GM12878 (cell line): ENCODE measurements at regions not wholly inside any gene's neighbourhood (a gene's known extent, or its start where the extent isn't known, plus 50 kb on each side); places are given as distances from the start of the nearest gene placed in this dataset.

Source experiments
- ATAC-seq: fragments of 200-7000 bp; cut with Tn5 transposase; 3 replicates; pipeline ENCODE4 v1.9.1; 2020; ENCODE audit warnings: mild to moderate bottlenecking, moderate library complexity
- BruUV-seq: library from RNA; stranded (reverse); fragments of 400-500 nt; replicated peaks from 2 replicates; lab custom pipeline; 2021; lab: Mats Ljungman, UMichigan
- CTCF ChIA-PET: fragments of 300-600 bp; sonication (Branson Sonifier 250); formaldehyde crosslinking; extraction: SDS; loops from one replicate; lab custom pipeline; 2021; ENCODE audit warnings: inconsistent platforms; lab: Yijun Ruan, JAX
- POLR2A ChIA-PET: fragments of 350-600 bp; formaldehyde crosslinking; extraction: SDS; loops from one replicate; lab custom pipeline; 2021; ENCODE audit warnings: inconsistent platforms; lab: Charles Lee
- RAD21 ChIA-PET: fragments of 300-600 bp; sonication (Branson Sonifier 250); formaldehyde crosslinking; loops from one replicate; lab custom pipeline; 2023; ENCODE audit warnings: antibody characterized with exemption; ENCODE audit not compliant: unreplicated experiment; lab: Charles Lee
- SMC1A ChIA-PET: fragments of 300-600 bp; sonication (Branson Sonifier 250); formaldehyde crosslinking; loops from one replicate; lab custom pipeline; 2023; ENCODE audit not compliant: unreplicated experiment, uncharacterized antibody; lab: Charles Lee
- DNase-seq: peaks from one replicate; pipeline ENCODE4 v3.0.0-alpha.2; 2011; ENCODE audit warnings: low read depth, low spot score
- FAIRE-seq: peaks from 3 replicates; lab custom pipeline; 2011; peaks lifted over from hg19 to GRCh38; lab: Jason Lieb, UNC
- H2AFZ ChIP-seq: 2 replicates; pipeline ENCODE4 v1.6.0; 2011; ENCODE audit warnings: low read depth, low read length, control low read depth; ENCODE audit not compliant: control insufficient read depth
- H3K27ac ChIP-seq: 2 replicates; pipeline ENCODE4 v1.5.1; 2011; ENCODE audit warnings: control low read depth; ENCODE audit not compliant: control insufficient read depth, insufficient read depth
- H3K27me3 ChIP-seq, 2 experiments: replicated peaks in 1 of 2; 2 replicates each; pipeline versions ENCODE4 v1.6.0 to v1.6.1; 2011; ENCODE audit warnings: low read length in 1 of 2; ENCODE audit not compliant: control insufficient read depth in 2 of 2, insufficient read depth in 2 of 2
- H3K36me3 ChIP-seq, 2 experiments: 2 replicates each; pipeline ENCODE4 v1.5.1; 2011; ENCODE audit warnings: low read length in 1 of 2; ENCODE audit not compliant: control insufficient read depth in 2 of 2, insufficient read depth in 2 of 2
- H3K4me1 ChIP-seq: 2 replicates; pipeline ENCODE4 v1.6.1; 2011; ENCODE audit warnings: mild to moderate bottlenecking, low read length, moderate library complexity, mixed read lengths; ENCODE audit not compliant: control insufficient read depth, insufficient read depth
- H3K4me2 ChIP-seq: 2 replicates; pipeline ENCODE4 v1.6.0; 2011; ENCODE audit warnings: control low read depth; ENCODE audit not compliant: control insufficient read depth, insufficient read depth
- H3K4me3 ChIP-seq: fragments of 200-600 bp; sonication (generic); 2 replicates; pipeline ENCODE4 v1.5.1; 2016
- H3K79me2 ChIP-seq: 2 replicates; pipeline ENCODE4 v1.6.0; 2011; ENCODE audit warnings: low read length; ENCODE audit not compliant: control insufficient read depth, insufficient read depth
- H3K9ac ChIP-seq: 2 replicates; pipeline ENCODE4 v1.8.0; 2011; ENCODE audit warnings: low read length, control low read depth, mixed read lengths; ENCODE audit not compliant: control insufficient read depth, insufficient read depth
- H3K9me3 ChIP-seq: replicated peaks from 3 replicates; pipeline ENCODE4 v1.5.1; 2011; ENCODE audit warnings: mild to moderate bottlenecking, low read length; ENCODE audit not compliant: control insufficient read depth, insufficient read depth
- H4K20me1 ChIP-seq: 2 replicates; pipeline ENCODE4 v1.6.0; 2011; ENCODE audit not compliant: control insufficient read depth, insufficient read depth
- DPF2 ChIP-seq: fragments of 450-650 bp; IDR thresholded peaks from 2 replicates; pipeline ENCODE4 v1.6.1; 2017; ENCODE audit warnings: mild to moderate bottlenecking
- EGR1 ChIP-seq, 2 experiments: IDR thresholded peaks; 1 replicate in 1 of 2; 2 replicates in 1 of 2; pipeline ENCODE4 v1.6.1; 2011 to 2012; ENCODE audit warnings: low read depth in 2 of 2, low read length in 2 of 2, borderline replicate concordance in 1 of 2, mild to moderate bottlenecking in 1 of 2, moderate library complexity in 1 of 2
- IRF4 ChIP-seq: IDR thresholded peaks from 2 replicates; pipeline ENCODE4 v1.6.1; 2011; ENCODE audit warnings: low read depth, low read length
- MEF2A ChIP-seq: IDR thresholded peaks from 2 replicates; pipeline ENCODE4 v1.6.1; 2011; ENCODE audit warnings: low read depth, mild to moderate bottlenecking, low read length, moderate library complexity; ENCODE audit not compliant: insufficient read depth
- MXI1 ChIP-seq: fragments of 150-350 bp; IDR thresholded peaks from 2 replicates; pipeline ENCODE4 v1.6.1; 2011; ENCODE audit warnings: low read depth, mild to moderate bottlenecking, inconsistent platforms, low read length, improper control_type of control experiment
- NFIC ChIP-seq: IDR thresholded peaks from 2 replicates; pipeline ENCODE4 v1.6.1; 2012; ENCODE audit warnings: low read depth, mild to moderate bottlenecking, inconsistent platforms, low read length, moderate library complexity
- NKRF ChIP-seq: fragments of 450-650 bp; conservative IDR thresholded peaks from 2 replicates; pipeline ENCODE4 v1.6.1; 2017; ENCODE audit warnings: mild to moderate bottlenecking, moderate library complexity
- NR2C1 ChIP-seq: fragments of 450-650 bp; IDR thresholded peaks from 2 replicates; pipeline ENCODE4 v1.6.1; 2017; ENCODE audit warnings: antibody characterized with exemption, mild to moderate bottlenecking, moderate library complexity
- POLR2A ChIP-seq: IDR thresholded peaks from 2 replicates; pipeline ENCODE4 v1.6.1; 2011; ENCODE audit warnings: low read depth, mild to moderate bottlenecking, low read length
- RBBP5 ChIP-seq: fragments of 200-600 bp; sonication (generic); conservative IDR thresholded peaks from 2 replicates; pipeline ENCODE4 v1.6.1; 2016
- RFX5 ChIP-seq: IDR thresholded peaks from 2 replicates; pipeline ENCODE4 v1.6.1; 2011; ENCODE audit warnings: low read depth, low read length, improper control_type of control experiment
- SP1 ChIP-seq: IDR thresholded peaks from one replicate; pipeline ENCODE4 v1.6.1; 2011; ENCODE audit warnings: low read depth, low read length
- ZNF274 ChIP-seq: IDR thresholded peaks from one replicate; pipeline ENCODE4 v1.8.0; 2011; ENCODE audit not compliant: insufficient read length, insufficient read depth
- in situ Hi-C: fragments of 300-500 bp; cut with MboI; formaldehyde crosslinking; loops from 9 replicates; pipeline ENCODE4 v1.14.3; 2018; ENCODE audit warnings: mixed read lengths
- intact Hi-C: fragments of 100-400 bp; cut with micrococcal nuclease; formaldehyde crosslinking; loops from one replicate; pipeline ENCODE4 v1.14.2; 2022; ENCODE audit not compliant: unreplicated experiment

- no peak for TF ChIP-seq MEF2A
- no peak for TF ChIP-seq DPF2
- TF ChIP-seq RFX5, result no peak
- TF ChIP-seq POLR2A, result no peak
Measured at GRCh38 chr5:122547669-122548068, 227.2 kb upstream of the SNX2 start (continued).

GRCh38 chr5:122559676-122560075 is 215.2 kb upstream of the SNX2 start:
- no peak overlapping the region for H3K9ac ChIP-seq
- ChIA-PET RAD21 (no interaction called here), POLR2A (no interaction called here), CTCF (no interaction called here), SMC1A (interaction anchor here (0.7 kb wide), 1 partner anchor 320 kb away, joined by 3 read pairs; no protein-coding TSS in a partner anchor)
- TF ChIP-seq EGR1 (IDR thresholded peaks at IDR 0.05; ENCODE audit: borderline replicate concordance in 1 of 2, low read depth in 2 of 2, low read length in 2 of 2) (no peak), SP1 (no peak), IRF4 (no peak), RBBP5 (no peak), NR2C1 (no peak), MXI1 (no peak), ZNF274 (no peak), NFIC (no peak), NKRF (no peak)
- ATAC-seq (no peak), DNase-seq (no peak), FAIRE-seq (no peak)
- no peaks in the 10 kb centered on the region for H4K20me1 ChIP-seq
- no TSS peak for BruUV-seq
- H3K4me1 ChIP-seq, result no peaks in the 10 kb centered on the region
- no peaks in the 10 kb centered on the region for H3K36me3 ChIP-seq
- H3K9me3 ChIP-seq, result no peaks in the 10 kb centered on the region
- H3K27ac ChIP-seq, result no peak overlapping the region
- H3K79me2 ChIP-seq, result no peaks in the 10 kb centered on the region
- no peak overlapping the region for H3K4me2 ChIP-seq
- no peak overlapping the region for H3K4me3 ChIP-seq
- H2AFZ ChIP-seq, result no peak overlapping the region
- intact Hi-C loops, result no loop called here
- no peaks in the 10 kb centered on the region for H3K27me3 ChIP-seq
- in situ Hi-C loops, result no loop called here
